HG03025 (cell line): ENCODE measurements at regions not wholly inside any gene's neighbourhood (a gene's known extent, or its start where the extent isn't known, plus 50 kb on each side); places are given as distances from the start of the nearest gene placed in this dataset.

Experiments used
- ATAC-seq: cut with Tn5 transposase; IDR thresholded peaks from one replicate; pipeline ENCODE4 v1.9.1; 2021; ENCODE audit warnings: mild to moderate bottlenecking, moderate library complexity; ENCODE audit not compliant: unreplicated experiment, low FRiP score

DNA sequence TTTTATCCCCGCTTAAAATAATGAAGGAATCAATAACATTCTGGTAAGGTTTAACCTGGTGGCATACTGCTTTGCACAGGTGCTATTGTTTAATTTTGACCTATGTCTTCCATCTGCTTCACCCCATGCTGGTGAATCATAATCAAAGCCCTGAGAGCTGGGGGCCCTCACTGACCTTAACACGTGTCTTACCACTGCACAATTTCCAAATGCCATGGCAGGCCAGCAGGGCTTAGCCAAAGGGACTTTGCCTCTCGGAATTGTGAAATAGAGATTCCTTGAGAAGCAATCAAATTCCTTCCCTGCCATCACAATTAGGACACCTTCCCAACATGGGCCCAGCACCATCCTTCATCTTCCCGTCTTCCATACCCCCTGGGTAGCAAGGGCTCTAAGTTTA, 242.6 kb upstream of the THBS1 start:
- ATAC-seq, result no peak

DNA sequence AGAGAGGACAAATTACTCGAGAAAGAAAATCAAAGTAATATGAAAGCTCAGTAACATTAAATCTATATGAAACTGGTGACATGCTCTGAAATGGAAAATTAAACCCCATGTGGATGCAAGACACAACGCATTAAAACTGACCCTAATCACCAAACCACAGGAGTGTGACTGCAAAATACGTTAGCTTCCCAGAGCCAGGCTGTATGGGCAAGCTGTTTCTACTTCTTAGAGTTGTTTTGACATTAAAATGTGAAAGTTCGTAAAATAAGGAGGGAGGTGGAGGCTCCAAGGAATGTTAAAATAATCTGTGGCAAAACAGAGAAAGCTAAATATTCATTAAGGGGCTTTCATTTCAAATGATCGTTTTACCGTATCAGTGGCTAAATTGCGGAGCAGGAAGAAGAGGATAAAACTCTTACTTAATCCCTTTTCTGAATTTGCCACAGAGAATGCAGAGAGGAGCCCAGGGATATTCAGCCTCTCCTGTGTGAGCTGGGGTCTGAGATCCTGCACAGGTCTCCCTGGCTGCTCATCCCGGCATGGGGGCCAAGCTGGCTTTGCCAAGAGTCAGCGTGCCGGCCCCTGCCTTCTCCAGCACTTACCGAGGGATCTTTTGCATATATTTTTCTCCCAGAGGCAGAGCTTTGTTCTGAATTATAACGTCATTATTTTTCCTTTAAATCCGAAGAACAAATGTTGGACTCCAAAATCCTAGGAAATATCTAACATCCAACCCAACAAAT, 239.8 kb upstream of the THBS1 start:
- no peak for ATAC-seq

DNA sequence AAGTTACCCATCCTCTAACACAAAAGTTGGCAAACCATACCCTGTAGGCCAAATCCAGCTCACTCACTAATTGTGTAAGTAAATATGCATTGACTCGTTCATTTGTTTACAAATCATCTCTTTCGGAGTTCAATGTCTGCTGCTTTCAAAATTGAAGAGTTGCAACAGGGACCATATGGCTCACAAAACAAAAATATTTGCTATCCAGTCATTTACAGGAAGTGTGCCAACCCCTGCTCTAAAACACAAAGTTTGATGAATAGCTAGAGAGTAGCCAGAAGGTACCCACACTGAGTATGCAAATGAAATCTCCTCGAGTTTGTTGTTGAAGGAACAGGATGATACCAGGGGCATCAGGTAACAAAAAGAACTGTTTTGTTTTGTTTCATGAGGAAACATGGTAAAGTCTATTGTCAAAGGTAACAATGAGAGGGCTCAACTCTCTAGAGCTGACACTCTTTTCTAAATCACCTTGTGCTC, 236.2 kb upstream of the THBS1 start:
- no peak for ATAC-seq

DNA sequence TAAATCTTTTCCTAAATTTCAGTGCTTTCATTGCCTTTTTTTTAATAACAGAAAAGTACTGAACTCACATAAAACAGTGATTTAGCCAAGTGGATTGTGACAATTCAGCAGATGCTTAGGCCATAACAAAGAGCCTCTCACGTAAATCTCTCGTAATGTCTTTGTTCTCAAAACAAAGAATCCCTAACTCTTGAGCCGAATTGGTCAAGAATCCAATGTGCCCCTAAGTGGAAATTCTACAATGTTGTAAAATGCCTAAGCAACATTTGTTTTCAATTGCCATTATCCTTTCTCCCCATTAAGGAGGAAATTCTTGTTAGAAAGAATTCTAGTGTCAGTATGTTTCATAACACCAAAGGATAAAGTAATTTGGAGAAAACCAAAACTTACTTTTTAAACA, 235.7 kb upstream of the THBS1 start:
- ATAC-seq, result no peak

DNA sequence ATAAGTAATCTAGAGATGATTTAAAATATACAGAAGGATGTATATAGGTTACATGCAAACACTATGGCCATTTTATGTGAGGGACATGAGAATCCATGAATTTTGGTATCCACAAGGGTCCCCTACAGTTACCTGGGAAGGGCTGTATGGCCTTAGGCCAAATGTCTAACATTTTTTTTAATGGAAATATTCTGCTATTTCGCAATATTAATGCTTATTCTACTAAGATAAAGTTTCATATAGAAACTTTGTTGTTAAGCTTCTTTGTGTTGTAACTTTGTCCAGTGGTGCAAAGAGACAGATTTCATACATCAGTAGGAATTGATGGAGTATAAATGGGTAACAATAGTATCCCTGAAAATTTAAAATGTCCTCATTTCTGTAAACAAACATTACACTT, 233.4 kb upstream of the THBS1 start:
- no peak for ATAC-seq

DNA sequence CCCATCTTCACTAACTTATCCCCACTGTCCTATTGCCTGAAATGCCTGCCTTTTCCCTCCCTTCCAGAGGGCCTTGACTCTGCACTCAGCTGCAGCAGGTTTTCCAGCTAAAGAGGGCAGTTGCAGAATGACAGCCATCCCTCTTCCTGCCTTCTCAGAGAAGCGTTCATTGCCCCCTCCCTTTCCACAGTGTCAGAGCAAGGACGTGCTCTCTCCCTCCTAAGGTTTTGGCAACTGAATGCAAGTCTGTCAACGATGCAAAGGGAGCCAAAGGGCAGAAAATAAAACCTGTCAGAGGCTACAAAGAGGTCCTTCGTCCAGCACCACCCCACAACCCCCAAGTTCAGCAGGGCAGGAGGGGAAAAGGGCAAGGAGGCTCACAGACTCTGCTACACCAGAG, 230.1 kb upstream of the THBS1 start:
- ATAC-seq, result no peak

DNA sequence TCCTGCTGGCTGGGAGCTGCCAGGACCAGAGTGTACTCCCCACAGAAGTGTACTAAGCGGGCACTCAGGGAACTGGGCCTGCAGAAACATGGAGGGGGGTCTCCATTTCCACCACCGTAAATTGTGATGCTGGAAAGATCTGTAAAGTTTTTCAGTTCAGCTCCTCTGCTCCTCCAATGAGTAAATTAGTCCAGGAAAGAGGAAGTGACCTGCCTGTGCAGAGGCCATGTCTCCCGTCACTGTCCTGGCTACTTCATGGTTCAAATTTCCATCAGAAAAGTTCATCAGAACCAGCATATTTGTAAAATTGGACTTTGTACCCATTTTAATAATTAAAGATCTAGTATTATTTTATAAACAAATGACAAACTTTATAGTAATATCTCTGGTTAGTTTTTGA, 226.7 kb upstream of the THBS1 start:
- no peak for ATAC-seq

DNA sequence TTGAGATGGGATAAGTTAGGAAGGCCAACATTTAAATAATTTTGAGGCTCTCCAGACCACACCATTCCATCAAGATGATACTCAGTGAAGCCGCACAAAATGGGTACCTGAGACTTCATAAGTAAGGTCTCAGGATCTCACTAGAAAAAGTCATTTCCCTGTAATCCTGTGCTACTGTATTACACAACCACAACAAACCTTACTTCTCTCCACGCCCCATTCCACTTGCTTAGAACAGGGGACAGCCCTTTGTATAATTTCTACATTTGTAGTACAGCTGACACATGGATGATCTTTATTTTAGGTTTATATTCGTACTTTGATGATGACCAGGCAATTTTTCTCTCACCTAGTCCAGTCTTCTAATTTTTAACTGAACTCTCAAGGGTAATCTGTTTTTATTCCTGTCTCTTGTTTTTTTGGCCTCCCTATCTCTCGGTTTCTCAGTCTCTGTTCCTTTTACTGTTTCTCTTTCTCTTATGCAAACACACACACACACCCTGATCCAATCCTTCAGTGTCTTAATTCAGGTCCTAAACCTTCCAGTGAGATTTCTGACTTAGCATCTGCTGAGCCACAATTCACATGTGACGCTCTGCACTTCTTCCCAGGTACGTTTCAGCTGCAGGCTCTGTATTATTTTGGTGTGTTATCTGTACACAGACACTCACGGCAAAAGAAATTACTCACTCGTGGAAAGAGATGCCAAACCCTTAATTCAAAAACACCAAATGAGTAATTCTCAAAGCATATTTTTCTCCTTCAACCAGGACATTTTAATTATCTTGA, 223.2 kb upstream of the THBS1 start:
- ATAC-seq, result peak; percentile 80

DNA sequence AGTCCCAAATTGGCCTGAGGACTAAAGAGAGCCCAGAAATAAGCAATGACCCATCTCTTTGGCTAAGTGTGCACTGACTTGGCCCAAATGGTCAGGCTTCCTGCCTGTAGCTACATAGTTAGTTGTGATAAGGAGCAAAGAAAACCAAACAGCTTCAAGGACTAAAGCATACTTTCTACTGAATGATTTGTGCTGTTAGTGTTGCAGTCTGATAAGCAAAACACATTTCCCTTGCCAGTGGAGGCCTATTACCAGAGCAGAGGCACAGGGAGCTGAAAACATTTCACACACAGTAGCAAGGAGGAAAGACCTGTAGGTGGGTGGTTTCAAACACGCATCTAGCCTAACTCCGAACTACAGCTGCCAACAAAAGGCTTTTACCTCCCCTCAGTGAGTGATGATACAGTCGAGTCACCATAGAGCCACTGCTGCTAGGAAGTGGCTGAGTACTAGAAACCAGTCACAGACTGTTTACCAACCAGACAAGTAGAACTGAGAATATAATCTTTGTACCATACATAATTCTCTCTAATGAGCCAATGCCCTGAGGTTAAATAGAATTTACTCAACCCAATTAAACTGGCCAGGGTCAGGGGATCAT, 222.3 kb upstream of the THBS1 start:
- no peak for ATAC-seq

DNA sequence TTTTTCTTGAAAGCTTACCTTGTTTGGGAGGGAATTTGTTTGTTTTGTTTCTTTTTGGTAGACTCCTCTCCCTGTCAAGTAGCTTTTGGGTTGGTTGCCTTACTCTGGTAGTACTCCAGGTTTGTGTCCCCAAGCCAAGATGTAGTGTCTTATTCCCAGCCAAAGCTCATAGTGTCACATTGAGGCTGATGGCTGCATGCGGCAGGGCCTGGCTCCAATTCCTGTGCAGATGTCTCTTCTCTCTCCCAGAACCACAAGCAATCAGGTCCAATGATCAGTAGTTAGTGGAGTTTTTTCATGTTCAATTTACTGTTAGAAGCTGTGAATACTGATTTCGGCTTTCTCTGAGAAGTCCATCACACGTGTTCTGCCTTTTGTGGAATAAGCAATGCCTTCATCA, 221.1 kb upstream of the THBS1 start:
- ATAC-seq, result no peak

DNA sequence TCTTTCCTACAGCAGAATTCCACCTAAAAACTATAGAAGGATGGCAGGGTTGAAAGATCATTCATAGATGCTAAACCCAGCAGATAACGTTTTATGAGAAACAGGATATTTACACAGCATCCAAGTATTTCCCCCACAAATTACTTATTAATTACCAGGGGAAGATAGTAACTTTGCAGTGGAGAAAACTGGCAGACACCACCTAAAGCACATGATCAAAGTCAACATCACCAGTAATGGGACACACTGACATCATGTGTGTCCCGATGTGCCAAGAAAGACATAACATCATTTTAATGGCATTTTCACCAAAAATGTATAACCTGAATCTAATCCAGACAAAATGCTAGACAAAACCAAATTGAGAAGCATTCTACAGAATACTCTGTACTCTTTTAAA, 220.4 kb upstream of the THBS1 start:
- no peak for ATAC-seq

DNA sequence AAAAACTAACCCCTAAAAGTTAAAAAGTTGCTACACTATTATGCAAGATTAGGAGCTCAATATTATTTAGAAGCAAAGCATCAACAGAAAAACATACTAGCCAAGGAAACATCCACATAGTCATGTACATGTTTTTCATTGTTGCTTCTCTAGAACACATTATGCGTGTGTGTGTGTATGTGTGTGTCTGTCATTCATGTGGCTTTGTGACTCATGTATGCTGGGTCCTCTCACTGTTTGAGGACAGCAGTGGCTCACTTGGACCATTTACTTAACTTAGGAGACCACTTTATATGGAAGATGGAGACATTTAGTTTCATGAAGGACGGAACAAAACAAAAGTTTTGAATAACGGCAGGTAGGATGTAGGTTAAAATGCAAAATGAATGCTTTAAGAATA, 219.4 kb upstream of the THBS1 start:
- ATAC-seq, result no peak

DNA sequence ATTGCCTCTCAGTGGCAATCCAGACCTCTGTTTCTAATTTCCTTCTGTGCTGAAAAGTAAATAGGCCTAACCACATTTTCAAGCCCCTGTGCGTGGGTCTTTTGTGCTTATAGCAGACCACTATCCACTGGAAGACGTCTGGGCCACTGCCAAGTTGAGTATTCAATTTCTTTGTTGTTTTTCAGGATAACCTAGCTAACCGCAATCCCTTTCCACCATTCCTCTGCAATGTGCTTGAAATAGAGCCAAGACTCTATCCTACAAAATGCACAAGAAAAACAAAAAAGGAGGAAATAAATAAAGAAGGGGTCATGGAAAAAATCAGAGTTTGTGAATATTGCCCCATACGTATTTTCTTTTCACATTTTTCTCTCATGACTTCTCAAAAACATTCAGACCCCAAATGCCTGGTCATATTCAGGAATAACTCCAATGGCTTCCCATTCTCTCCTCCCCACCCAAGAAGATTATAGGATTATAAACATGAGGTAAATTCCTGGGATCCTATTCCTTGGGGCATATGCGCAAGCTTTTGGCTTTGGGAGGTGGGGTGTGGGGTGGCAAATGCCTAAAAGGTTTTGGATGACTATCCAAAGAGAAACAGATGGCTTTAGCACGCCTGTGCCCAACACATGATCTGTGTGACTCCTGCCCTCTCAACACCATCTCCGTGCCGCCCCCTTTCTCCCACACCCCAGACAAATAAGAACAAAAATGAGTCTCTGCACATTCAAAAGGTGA, 217.9 kb upstream of the THBS1 start:
- no peak for ATAC-seq

DNA sequence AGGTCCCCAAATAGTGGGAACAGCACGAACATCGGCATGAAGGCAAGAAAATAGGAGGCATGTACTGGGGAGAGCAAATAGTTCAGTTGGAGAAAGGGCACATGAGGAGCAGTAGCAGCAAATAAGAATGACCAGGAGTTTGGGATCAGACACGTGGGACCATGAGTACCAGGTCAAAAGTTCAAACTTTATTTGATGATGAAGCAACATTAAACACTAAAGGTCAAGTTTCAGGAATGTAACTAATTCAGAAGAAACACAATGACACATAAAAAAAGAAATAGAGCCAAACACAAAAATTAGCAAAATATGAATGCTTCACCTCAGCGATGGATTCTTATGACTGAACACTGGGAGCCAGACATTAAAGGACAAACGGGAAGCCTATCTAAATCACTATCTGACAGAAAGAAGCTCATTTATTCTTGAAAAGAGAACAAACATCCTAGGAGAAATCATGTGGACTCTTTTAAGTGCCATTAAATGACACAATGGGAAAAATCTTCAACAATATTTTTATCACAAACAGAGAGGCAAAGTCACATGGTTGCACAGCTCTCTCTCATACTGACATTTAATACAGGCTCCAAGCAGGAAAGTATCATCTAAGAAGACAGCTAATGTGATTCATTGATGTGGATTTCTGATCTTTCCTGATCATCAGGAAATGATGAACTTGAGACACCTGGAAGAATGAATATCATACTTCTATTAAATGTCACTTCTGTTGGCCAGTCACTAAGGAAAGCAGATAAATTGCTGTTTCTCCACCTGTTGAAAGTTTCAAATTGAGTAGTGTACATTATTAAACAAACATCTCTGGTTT, 216.9 kb upstream of the THBS1 start:
- ATAC-seq, result no peak

DNA sequence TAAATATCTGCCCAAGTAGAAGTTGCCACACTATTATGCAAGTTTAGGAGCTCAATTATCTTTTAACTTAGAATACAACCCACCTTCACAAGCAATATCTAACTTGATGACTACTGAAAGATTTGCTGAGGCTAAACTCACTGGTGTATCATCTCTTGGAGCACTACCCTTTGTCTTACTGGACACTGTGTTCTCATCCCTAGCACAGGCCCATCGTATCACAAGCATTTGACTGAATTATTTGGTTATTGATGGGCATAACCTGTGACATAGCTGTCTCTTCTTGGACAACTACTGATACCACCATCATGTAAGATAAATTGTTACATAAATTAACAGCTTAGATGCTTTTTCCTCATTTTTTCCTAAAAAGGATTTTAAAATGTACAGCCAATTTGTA, 216.2 kb upstream of the THBS1 start:
- no peak for ATAC-seq

DNA sequence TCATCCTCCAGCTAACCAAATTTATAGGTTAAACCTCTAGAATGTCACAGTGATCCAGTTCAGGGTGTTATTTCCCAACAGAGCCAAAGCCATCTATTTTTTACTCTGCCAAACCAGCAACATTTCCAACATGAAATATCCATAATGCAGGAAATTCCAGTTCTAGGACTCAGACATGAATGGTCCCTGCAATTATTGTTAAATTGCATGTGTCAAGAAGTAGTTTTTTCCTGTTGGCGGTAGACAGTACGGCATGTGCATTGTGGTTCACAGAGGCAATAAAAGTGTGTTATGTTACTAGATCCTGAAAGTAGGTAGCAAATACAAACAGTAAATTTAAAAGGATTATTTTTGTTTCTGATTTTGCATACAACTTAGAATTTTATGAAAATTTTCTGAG, 215.7 kb upstream of the THBS1 start:
- ATAC-seq, result no peak

DNA sequence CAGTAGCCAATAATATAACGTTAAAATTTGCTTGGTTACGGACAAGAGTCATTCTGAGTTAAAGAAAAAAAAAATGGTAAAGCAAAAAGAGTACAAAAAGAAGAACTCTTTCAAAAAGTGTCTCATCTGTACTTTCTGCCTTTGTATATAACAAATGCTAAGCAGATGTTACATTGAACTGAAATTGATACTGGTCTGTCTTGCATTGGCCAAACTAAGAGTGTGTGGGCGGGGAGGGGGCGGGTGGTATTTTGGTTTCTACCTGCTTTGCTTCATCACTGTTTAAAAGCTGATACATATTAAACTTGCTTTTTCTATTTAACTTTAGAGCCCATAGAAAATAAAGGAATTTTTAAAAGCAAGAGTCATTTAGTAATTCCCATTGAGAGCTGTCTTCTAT, 215.0 kb upstream of the THBS1 start:
- peak; percentile 63 for ATAC-seq

DNA sequence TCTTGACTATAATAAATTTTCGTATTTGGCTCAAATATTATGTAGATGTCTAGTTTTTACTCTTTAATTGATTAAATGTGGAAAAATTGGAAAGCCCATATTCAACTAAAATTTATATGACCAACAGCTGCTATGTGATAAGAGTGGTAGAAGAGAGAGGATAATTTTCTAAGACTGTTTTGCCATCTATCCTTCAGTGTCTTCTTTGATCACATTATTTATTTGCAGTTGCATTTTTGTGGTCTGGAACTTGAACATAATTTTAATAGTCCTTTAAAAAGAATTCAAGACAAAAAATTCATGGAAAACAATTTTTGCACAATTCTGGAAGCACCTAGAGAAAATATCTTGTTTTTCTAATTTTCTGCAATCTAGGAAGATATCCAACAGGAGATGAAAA, 213.3 kb upstream of the THBS1 start:
- no peak for ATAC-seq

DNA sequence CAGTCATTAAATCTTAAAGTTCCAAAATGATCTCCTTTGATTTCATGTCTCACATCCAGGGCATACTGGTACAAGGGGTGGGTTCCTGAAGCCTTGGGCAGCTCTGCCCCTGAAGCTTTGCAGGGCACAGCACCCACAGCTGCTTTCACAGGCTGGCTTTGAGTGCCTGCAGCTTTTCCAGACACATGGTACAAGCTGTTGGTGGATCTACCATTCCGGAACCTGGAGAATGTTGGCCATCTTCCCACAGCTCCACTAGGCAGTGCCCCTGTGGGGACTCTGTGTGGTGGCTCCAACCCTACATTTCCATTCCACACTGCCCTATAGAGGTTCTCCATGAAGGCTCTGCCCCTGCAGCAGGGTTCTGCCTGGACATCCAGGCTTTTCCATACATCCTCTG, 211.1 kb upstream of the THBS1 start:
- ATAC-seq, result no peak

DNA sequence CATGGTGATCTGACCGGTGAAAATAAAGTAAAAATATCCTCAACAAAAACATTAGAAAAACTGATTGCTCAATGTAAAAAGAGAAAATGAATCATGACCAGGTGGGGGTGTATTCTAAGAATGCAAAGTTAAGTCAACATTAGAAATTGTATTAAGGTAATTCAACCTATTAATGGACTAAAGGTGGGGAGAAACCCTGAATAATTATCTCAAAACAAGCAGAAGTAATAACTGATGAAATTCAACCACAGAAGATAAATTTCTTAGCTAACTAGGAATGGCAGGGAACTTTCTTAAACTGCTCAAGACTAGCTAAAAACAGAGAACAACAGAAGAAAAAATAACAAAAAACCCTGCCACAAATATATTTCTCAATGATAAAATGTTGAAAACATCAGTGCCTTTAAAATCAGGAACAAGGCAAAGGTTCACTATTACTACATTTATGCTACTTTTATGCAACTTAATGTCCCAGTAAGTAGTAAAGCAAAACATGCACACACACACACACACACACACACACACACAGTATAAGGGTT, 204.4 kb upstream of the THBS1 start:
- ATAC-seq, result no peak
